GM13977 (cell line): ENCODE measurements at regions not wholly inside any gene's neighbourhood (a gene's known extent, or its start where the extent isn't known, plus 50 kb on each side); places are given as distances from the start of the nearest gene placed in this dataset.

Source experiments
- DNase-seq: peaks from one replicate; pipeline ENCODE4 v3.0.0; 2012; ENCODE audit warnings: low spot score
- in situ Hi-C: fragments of 300-500 bp; cut with MboI; formaldehyde crosslinking; loops from one replicate; pipeline ENCODE4 v1.12.0; 2022; ENCODE audit warnings: low sequenced_read_pairs, low pct_unique_long_range_greater_than_20kb, mixed read lengths, inconsistent platforms; ENCODE audit not compliant: unreplicated experiment
- TF ChIP-seq, protein P1 (sequence below): IDR thresholded peaks from 2 replicates; pipeline ENCODE4 v1.5.1; 2012; ENCODE audit warnings: mild to moderate bottlenecking, control low read depth; ENCODE audit not compliant: insufficient read depth; ENCODE audit errors: extremely low read depth, missing control alignments

DNA sequence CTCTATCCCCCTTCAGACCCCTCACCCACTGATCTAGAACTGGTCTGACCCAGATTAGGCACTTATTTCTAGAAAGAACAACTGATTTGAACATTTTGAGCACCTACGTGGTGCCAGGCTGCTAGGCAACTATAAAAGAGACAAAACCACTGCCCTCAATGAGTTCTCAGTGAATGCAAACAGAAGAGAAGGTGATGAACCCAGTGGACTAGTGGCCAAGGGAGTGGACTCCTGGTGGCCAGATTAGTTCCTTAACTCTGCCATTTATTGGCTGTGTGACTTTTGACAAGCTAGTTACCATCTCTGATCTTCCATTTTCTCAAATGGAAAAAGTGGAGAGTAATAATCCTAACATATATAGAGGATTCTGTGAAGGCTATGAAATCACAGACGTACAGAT, 259.1 kb upstream of the SALL1 start:
- TF ChIP-seq, protein P1, sequence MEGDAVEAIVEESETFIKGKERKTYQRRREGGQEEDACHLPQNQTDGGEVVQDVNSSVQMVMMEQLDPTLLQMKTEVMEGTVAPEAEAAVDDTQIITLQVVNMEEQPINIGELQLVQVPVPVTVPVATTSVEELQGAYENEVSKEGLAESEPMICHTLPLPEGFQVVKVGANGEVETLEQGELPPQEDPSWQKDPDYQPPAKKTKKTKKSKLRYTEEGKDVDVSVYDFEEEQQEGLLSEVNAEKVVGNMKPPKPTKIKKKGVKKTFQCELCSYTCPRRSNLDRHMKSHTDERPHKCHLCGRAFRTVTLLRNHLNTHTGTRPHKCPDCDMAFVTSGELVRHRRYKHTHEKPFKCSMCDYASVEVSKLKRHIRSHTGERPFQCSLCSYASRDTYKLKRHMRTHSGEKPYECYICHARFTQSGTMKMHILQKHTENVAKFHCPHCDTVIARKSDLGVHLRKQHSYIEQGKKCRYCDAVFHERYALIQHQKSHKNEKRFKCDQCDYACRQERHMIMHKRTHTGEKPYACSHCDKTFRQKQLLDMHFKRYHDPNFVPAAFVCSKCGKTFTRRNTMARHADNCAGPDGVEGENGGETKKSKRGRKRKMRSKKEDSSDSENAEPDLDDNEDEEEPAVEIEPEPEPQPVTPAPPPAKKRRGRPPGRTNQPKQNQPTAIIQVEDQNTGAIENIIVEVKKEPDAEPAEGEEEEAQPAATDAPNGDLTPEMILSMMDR, result no peak
- in situ Hi-C loops, result no loop called here
- no peak for DNase-seq

DNA sequence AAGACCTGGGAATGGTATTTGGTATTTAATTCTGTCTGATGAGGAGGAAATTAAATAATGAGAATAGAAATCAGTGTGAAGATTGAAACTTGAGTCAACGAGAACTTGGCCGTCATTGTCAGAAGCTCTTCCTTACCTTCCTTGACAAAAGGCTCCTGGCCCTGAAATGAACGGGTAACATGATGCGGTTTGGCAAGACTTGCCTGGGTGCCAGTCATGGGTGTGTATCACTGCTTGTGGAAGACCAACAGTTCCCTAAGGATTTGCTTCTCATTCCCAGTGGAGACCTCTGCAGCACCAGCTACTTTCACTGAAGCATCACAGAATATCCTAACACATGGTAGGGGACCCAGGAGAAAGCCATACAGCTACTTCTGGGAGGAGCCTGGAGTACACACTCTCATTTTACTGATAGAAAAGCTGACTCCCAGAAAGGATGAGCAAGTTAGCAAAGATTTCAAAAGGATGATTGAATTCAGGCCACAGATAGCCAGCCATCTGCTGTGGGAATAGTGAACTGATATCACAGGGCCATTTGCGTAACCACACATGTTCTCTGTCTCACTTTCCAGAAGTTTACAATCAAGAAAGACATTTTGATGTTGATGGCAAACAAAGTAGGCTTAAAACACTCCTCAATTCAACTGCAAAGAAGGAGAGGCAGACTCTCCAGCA, 258.1 kb upstream of the SALL1 start:
- no peak for DNase-seq
- TF ChIP-seq, protein P1, result no peak
- in situ Hi-C loops, result no loop called here

DNA sequence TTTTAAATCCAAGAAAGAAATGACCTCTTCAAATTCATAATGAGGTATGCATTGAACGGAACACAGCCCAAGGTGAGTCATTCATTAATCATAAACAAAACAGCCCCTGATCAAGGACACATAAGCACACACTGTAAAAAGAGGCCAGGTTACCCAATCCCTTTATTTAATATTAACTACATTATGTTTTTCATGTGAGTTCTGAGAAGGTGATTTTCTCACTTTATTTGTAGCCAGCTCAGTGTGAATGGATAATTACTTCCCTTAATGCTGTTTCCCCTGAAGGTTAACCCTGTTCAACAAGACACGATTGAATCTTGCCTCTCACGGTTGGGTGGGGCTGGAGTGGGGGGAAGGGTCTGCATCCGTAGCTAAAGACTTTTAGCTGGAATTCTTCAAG, 257.3 kb upstream of the SALL1 start:
- DNase-seq, result no peak
- TF ChIP-seq, protein P1, result no peak
- in situ Hi-C loops, result no loop called here

DNA sequence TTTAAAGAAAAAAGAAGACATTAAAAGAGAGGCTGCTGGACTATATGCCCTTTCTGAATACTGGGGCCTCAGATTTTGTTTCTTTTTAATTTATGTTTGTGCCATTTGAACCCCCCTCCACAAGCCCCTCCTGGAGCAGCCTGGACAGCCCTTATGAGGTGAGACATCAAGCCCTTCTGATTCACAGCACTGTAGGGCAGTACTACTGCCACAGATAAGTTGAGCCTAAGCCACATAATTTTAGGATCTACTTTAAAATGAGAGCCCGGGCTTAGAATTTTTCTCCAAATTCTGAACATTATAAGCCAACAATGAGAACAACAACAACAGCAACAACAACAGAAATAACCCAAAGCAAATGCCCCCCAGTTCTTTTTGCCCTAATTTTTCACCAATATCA, 256.9 kb upstream of the SALL1 start:
- in situ Hi-C loops, result no loop called here
- TF ChIP-seq, protein P1, result no peak
- DNase-seq, result no peak

DNA sequence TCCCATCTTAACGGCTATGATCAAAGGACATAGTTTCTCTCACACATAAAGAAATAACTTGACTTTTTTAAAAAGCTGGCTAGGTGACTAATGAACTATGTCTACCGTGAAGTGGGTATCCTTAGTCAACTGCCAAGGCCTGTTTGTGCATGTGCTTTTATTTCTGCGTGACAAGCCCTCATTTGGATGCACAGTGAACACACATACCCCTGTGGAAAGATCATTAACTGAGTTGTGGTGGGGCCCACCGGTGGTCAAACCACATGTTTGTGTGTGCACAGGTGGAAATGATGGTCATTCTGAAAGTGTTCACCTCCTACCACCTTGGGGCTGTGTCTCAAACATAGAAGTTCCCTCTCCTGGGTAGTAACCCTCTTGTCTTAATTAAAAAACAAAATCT, 256.1 kb upstream of the SALL1 start:
- in situ Hi-C loops, result no loop called here
- no peak for DNase-seq
- TF ChIP-seq, protein P1, result no peak

DNA sequence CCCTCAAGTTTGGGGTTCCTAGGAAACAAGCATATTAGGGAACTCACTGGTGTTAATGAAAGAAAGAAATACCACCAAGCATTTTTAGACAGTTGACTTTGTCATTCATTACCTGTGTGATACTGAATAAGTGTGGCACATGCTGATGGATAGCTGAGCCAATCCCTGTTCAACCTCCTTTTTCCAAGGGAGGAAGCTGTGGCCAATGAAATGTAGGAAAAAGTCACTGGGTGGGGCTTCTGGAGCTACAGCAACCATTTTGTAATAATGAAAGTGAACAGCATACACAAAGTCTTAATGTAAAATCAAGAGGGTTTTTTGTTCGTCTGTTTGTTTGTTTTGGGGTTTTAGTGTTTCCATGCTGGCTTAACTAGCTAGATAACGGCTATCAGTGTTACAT, 254.3 kb upstream of the SALL1 start:
- DNase-seq, result no peak
- TF ChIP-seq, protein P1, result no peak
- in situ Hi-C loops, result no loop called here
